ENCODE measurements at regions not wholly inside any gene's neighbourhood (a gene's known extent, or its start where the extent isn't known, plus 50 kb on each side); places are given as distances from the start of the nearest gene placed in this dataset.

GRCh38 chr1:43056460-43056859, 97.8 kb upstream of the SLC2A1 start:
- no peak for DNase-seq
- no peaks in the 10 kb centered on the region for H3K36me3 Mint-ChIP-seq
- H4K20me1 ChIP-seq (ENCODE audit: insufficient read depth, low read length) = no peaks in the 10 kb centered on the region
- no peaks in the 10 kb centered on the region for H3K9me3 Mint-ChIP-seq
- H3K9ac ChIP-seq (ENCODE audit: insufficient read depth, low read length, poor library complexity, severe bottlenecking) = no peak overlapping the region
- no peak overlapping the region for H3K27ac Mint-ChIP-seq
- no peaks in the 10 kb centered on the region for H3K36me3 ChIP-seq (replicated peaks in 1 of 2; ENCODE audit: control insufficient read depth in 1 of 2, insufficient read depth in 2 of 2, low read length in 2 of 2)
- H3K27me3 Mint-ChIP-seq (ENCODE audit: low read depth in 3 of 3) = peaks cover 3 to 7% (median 4%) of the 10 kb centered on the region in 3 donors
- no peak overlapping the region for H3K4me2 ChIP-seq (replicated peaks; ENCODE audit: extremely low read depth, low read length, poor library complexity, severe bottlenecking)
- no peaks in the 10 kb centered on the region for H3K27me3 ChIP-seq (ENCODE audit: control insufficient read depth in 2 of 2, insufficient read depth in 2 of 2, low read length in 2 of 2)
- H3K27ac ChIP-seq (ENCODE audit: low read depth in 1 of 2, low read length in 2 of 2) = no peak overlapping the region
- H3K4me3 ChIP-seq (replicated peaks in 1 of 3; ENCODE audit: low read depth in 2 of 3, low read length in 3 of 3) = no peak overlapping the region
- H3K9me3 ChIP-seq (replicated peaks in 1 of 2; ENCODE audit: control insufficient read depth in 1 of 2, insufficient read depth in 1 of 2, low read length in 2 of 2) = no peaks in the 10 kb centered on the region
- H2AFZ ChIP-seq (ENCODE audit: insufficient read depth, low read depth, low read length, poor library complexity, severe bottlenecking) = no peak overlapping the region
- H3K4me1 ChIP-seq (ENCODE audit: control insufficient read depth in 1 of 2, insufficient read depth in 2 of 2, low read length in 2 of 2) = peaks cover 5 to 7% of the 10 kb centered on the region in 2 donors
- no peaks in the 10 kb centered on the region for H3K79me2 ChIP-seq (ENCODE audit: insufficient read depth, low read length)
- WGBS (ENCODE audit: insufficient coverage) = 20% methylated on average over 1 of the region's 5 CpGs
- TF ChIP-seq CTCF (IDR thresholded peaks at IDR 0.05) = no peak
- peaks cover 10% of the 10 kb centered on the region for H3K4me1 Mint-ChIP-seq
- intact Hi-C loops (cut with micrococcal nuclease) = no loop called here
- H3K4me3 Mint-ChIP-seq = no peak overlapping the region

- Mint-ChIP-seq H3K27me3 (ENCODE audit: low read depth in 3 of 3) (peaks cover 4 to 7% (median 5%) of the 10 kb centered on the region in 3 donors), H3K36me3 (no peaks in the 10 kb centered on the region), H3K4me1 (peaks cover 10% of the 10 kb centered on the region), H3K4me3 (no peak overlapping the region), H3K27ac (no peak overlapping the region), H3K9me3 (no peaks in the 10 kb centered on the region)
- no peaks in the 10 kb centered on the region for H4K20me1 ChIP-seq (ENCODE audit: insufficient read depth, low read length)
- H3K9me3 ChIP-seq (replicated peaks in 1 of 2; ENCODE audit: control insufficient read depth in 1 of 2, insufficient read depth in 1 of 2, low read length in 2 of 2) = no peaks in the 10 kb centered on the region
- no peak for DNase-seq
- no peak overlapping the region for H3K4me3 ChIP-seq (replicated peaks in 1 of 3; ENCODE audit: low read depth in 2 of 3, low read length in 3 of 3)
- H3K4me2 ChIP-seq (replicated peaks; ENCODE audit: extremely low read depth, low read length, poor library complexity, severe bottlenecking) = no peak overlapping the region
- 100% methylated on average over 2 of the region's 2 CpGs for WGBS (ENCODE audit: insufficient coverage)
- peaks cover 5 to 7% of the 10 kb centered on the region in 2 donors for H3K4me1 ChIP-seq (ENCODE audit: control insufficient read depth in 1 of 2, insufficient read depth in 2 of 2, low read length in 2 of 2)
- H3K27me3 ChIP-seq (ENCODE audit: control insufficient read depth in 2 of 2, insufficient read depth in 2 of 2, low read length in 2 of 2) = no peaks in the 10 kb centered on the region
- intact Hi-C loops (cut with micrococcal nuclease) = no loop called here
- H3K36me3 ChIP-seq (replicated peaks in 1 of 2; ENCODE audit: control insufficient read depth in 1 of 2, insufficient read depth in 2 of 2, low read length in 2 of 2) = no peaks in the 10 kb centered on the region
- no peak overlapping the region for H2AFZ ChIP-seq (ENCODE audit: insufficient read depth, low read depth, low read length, poor library complexity, severe bottlenecking)
- no peaks in the 10 kb centered on the region for H3K79me2 ChIP-seq (ENCODE audit: insufficient read depth, low read length)
- no peak overlapping the region for H3K27ac ChIP-seq (ENCODE audit: low read depth in 1 of 2, low read length in 2 of 2)
- no peak overlapping the region for H3K9ac ChIP-seq (ENCODE audit: insufficient read depth, low read length, poor library complexity, severe bottlenecking)
- no peak for TF ChIP-seq CTCF (IDR thresholded peaks at IDR 0.05)
Observed at GRCh38 chr1:43054961-43055360, 96.3 kb upstream of the SLC2A1 start.

All from CD14-positive monocyte (primary cell).